GM12874 (cell line): ENCODE measurements at regions not wholly inside any gene's neighbourhood (a gene's known extent, or its start where the extent isn't known, plus 50 kb on each side); places are given as distances from the start of the nearest gene placed in this dataset.

Source experiments
- CTCF ChIP-seq: IDR thresholded peaks from 2 replicates; pipeline ENCODE4 v1.5.1; 2011; ENCODE audit warnings: low read depth, mild to moderate bottlenecking, control low read depth, low read length, moderate library complexity; ENCODE audit not compliant: insufficient read depth

DNA sequence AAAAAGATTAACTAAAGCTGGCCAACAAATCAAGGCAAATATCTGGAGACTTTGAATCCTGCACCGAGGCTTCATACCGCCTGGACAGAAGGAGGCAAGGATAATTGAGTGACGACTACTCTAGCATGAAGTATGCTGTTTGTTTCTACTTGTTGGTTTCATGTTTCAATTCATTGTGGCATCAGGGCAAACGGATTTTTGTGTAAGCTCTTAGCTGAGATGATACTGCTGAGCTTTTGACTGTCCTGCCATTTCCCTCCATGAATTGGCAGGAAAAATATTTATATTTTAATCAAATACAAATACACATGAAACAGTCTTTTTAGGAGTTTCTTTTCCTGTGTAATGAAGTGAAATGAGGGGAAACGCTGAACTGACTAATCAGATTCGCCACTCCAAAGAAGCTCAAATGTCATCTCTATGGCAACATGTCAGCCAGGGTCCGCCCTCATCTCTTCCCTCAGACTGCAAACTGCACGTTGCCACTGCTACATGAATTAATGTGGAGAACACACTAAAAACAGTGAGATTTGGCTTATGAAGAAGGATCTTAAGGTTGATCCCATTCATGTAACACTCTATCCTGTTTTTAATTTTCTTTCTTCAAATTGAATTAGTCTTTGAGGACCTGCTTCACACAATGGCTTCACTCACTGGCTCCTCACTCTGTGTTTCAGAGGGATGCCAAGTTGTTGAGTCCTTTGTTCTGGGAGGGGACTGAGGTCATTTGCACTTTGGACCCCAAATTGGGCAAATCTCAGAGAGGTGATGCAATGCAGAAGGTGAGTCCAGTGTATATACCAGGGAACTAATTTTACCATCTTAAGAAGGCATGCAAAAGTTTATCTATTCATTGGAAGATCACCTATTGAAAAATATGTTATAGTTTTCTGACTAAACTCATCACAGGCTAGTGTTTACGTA lies 149.6 kb upstream of the MID1 start:
- TF ChIP-seq CTCF = no peak

DNA sequence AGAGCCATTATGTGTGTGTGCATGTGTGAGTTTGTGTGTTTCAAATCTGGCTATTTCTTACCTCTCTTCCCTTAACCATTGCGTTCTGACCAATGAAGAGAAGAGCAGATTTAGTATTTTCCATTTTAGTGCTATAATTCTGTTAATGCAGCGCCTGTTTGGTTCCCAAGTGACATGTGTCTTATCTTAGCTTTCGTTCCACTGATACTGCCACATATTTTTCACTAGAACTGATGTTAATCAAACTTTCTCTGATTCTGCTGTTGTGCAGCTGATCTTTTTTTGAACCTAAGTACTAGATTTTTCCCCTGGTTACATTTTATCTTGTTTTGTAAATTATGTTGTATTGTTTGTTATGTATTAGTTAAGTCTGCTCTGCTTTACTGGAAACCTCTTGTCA lies 152.9 kb upstream of the MID1 start:
- no peak for TF ChIP-seq CTCF

DNA sequence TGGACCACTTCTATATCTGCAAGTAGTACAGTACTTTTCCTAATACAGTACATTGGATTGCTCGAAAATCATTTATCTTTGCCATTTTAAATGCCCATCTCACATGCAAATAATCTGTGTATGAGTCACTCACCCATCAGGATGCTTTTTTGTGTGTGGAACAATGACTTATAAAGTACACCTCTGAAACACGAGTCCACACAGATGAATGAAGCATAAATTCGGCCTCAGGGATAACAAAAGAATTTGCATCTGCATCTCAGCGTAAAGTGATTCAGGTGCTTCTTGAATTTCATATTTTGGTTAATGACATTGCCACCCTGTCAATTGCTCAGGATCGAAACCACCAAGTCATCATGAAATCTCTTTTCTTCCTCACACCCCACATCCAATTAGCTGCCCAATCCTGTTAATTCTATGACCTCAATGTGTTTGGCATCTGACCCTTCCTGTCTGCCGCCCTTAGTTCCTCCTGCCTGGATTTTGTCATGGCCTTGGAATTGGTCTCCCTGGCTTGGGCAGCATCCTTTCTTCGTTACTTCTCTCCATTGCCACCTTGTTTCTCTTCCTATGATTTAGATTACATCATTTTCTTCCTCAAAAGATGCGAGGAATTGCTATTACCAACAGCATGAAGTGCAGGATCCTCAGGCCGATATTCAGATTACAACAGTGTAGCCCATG lies 161.6 kb upstream of the MID1 start:
- no peak for TF ChIP-seq CTCF

- no peak for TF ChIP-seq CTCF
Measured at GRCh38 chrX:10783451-10783995, 163.1 kb upstream of the MID1 start.

GRCh38 chrX:10787264-10787663 lies 166.9 kb upstream of the MID1 start:
- no peak for TF ChIP-seq CTCF

GRCh38 chrX:10794203-10794630 lies 173.8 kb upstream of the MID1 start:
- TF ChIP-seq CTCF = no peak

DNA sequence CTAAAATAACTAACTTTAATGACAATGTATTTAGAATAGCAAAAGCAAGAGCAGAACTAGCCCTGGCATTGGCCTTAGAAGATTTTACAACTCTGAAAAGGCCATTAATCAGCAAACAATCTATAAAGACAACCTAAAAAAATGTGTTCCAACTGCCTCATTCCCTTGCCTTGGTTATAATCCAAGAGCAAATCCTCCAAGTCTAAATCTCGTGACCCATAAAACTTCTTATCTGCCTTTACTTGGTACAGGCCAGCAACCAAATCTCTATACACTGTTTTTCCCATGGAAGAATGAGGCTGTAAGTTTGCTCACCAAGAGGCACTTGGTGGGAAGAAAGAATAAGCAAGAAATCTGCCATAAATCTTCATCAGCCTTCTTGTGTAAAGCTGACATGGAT lies 175.3 kb upstream of the MID1 start:
- no peak for TF ChIP-seq CTCF
